ENCODE measurements at regions not wholly inside any gene's neighbourhood (a gene's known extent, or its start where the extent isn't known, plus 50 kb on each side); places are given as distances from the start of the nearest gene placed in this dataset.

- no peak for TF ChIP-seq REST (IDR thresholded peaks at IDR 0.05; ENCODE audit: low read depth)
- TF ChIP-seq, protein P1, sequence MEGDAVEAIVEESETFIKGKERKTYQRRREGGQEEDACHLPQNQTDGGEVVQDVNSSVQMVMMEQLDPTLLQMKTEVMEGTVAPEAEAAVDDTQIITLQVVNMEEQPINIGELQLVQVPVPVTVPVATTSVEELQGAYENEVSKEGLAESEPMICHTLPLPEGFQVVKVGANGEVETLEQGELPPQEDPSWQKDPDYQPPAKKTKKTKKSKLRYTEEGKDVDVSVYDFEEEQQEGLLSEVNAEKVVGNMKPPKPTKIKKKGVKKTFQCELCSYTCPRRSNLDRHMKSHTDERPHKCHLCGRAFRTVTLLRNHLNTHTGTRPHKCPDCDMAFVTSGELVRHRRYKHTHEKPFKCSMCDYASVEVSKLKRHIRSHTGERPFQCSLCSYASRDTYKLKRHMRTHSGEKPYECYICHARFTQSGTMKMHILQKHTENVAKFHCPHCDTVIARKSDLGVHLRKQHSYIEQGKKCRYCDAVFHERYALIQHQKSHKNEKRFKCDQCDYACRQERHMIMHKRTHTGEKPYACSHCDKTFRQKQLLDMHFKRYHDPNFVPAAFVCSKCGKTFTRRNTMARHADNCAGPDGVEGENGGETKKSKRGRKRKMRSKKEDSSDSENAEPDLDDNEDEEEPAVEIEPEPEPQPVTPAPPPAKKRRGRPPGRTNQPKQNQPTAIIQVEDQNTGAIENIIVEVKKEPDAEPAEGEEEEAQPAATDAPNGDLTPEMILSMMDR (IDR thresholded peaks at IDR 0.05 in 2 of 3, conservative IDR thresholded peaks at IDR 0.05 in 1 of 3; ENCODE audit: borderline replicate concordance in 1 of 3, insufficient read depth in 1 of 3, low read depth in 2 of 3, low read length in 2 of 3): no peak
- TF ChIP-seq JUND (IDR thresholded peaks at IDR 0.05): no peak
- TF ChIP-seq TCF7L2 (IDR thresholded peaks at IDR 0.05; ENCODE audit: borderline replicate concordance, extremely low read depth, insufficient read depth, insufficient read length): no peak
- TF ChIP-seq FOSL1 (IDR thresholded peaks at IDR 0.05; ENCODE audit: low read depth): no peak
- no peak for TF ChIP-seq CBX3 (IDR thresholded peaks at IDR 0.05; ENCODE audit: low read depth)
- TF ChIP-seq ELF1 (IDR thresholded peaks at IDR 0.05; ENCODE audit: borderline replicate concordance, low read depth): no peak
Observed at GRCh38 chr7:87001214-87001613, 58.2 kb downstream of the ELAPOR2 start (continued).

GRCh38 chr7:87000344-87000743 lies 59.1 kb downstream of the ELAPOR2 start:
- no peaks in the 10 kb centered on the region for H3K4me1 ChIP-seq (ENCODE audit: control insufficient read depth in 1 of 2, insufficient read depth in 2 of 2, low read length in 2 of 2)
- no peaks in the 10 kb centered on the region for H4K20me1 ChIP-seq (ENCODE audit: insufficient read depth)
- RAD21 ChIA-PET (ENCODE audit: low non-redundant PET in 1 of 2, low total read pairs in 2 of 2, uncharacterized antibody in 2 of 2, unreplicated experiment in 2 of 2): no interaction called here
- H3K9me3 ChIP-seq (ENCODE audit: control insufficient read depth in 1 of 2, insufficient read depth in 1 of 2, low read depth in 1 of 2, low read length in 2 of 2): no peaks in the 10 kb centered on the region
- no peak overlapping the region for H3K4me3 ChIP-seq (replicated peaks in 1 of 2; ENCODE audit: low read depth in 1 of 2, low read length in 2 of 2)
- no peak overlapping the region for H3K9ac ChIP-seq (ENCODE audit: low read length)
- no peak overlapping the region for H3K4me2 ChIP-seq (ENCODE audit: low read length)
- no peak for ATAC-seq
- DNase-seq (ENCODE audit: low read depth, low spot score): no peak
- H3K79me2 ChIP-seq (ENCODE audit: insufficient read depth, low read length): peaks cover 34% of the 10 kb centered on the region
- no peaks in the 10 kb centered on the region for H3K27me3 ChIP-seq (ENCODE audit: insufficient read depth, low read length)
- H2AFZ ChIP-seq (ENCODE audit: low read depth, low read length, poor library complexity, severe bottlenecking): no peak overlapping the region
- H3K36me3 ChIP-seq (ENCODE audit: control insufficient read depth in 1 of 2, insufficient read depth in 2 of 2, low read length in 2 of 2): no peaks in the 10 kb centered on the region
- POLR2A ChIA-PET: no interaction called here
- intact Hi-C loops (cut with micrococcal nuclease): no loop called here
- no peaks in the 10 kb centered on the region for H3K9me2 ChIP-seq (ENCODE audit: insufficient read depth)
- no TSS peak for BruUV-seq (replicated peaks)
- CTCF ChIA-PET: interaction anchor here (1.1 kb wide), 1 partner anchor 9 kb away, joined by 4 read pairs; no protein-coding TSS in a partner anchor
- H3K27ac ChIP-seq (ENCODE audit: low read depth, low read length): no peak overlapping the region
- TF ChIP-seq POLR2AphosphoS5 (IDR thresholded peaks at IDR 0.05; ENCODE audit: low read depth, low read length) (no peak), EZH2 (IDR thresholded peaks at IDR 0.05) (no peak), FOSL1 (IDR thresholded peaks at IDR 0.05; ENCODE audit: low read depth) (no peak), REST (IDR thresholded peaks at IDR 0.05; ENCODE audit: low read depth) (no peak), ZNF274 (IDR thresholded peaks at IDR 0.05; ENCODE audit: low read depth, low read length) (no peak), SRF (IDR thresholded peaks at IDR 0.05; ENCODE audit: low read depth) (no peak), SP1 (IDR thresholded peaks at IDR 0.05; ENCODE audit: low read depth) (no peak), MAX (IDR thresholded peaks at IDR 0.05) (no peak)
- TF ChIP-seq, protein P1 (IDR thresholded peaks at IDR 0.05 in 2 of 3, conservative IDR thresholded peaks at IDR 0.05 in 1 of 3; ENCODE audit: borderline replicate concordance in 1 of 3, insufficient read depth in 1 of 3, low read depth in 2 of 3, low read length in 2 of 3): no peak

Data from HCT116 (cell line).